Stomach (tissue), 8 donors: ENCODE measurements at regions not wholly inside any gene's neighbourhood (a gene's known extent, or its start where the extent isn't known, plus 50 kb on each side); places are given as distances from the start of the nearest gene placed in this dataset.

Experiments
- DNase-seq, 2 donors: peaks; one replicate each; pipeline versions ENCODE4 v3.0.0 to v3.0.0-alpha.2; 2013 to 2019
- H3K27ac ChIP-seq, 5 donors: fragments of 200-600 bp in 4 of 5; sonication (generic) in 4 of 5; one replicate each; pipeline ENCODE4 v1.5.1; 2013 to 2019; ENCODE audit warnings: mild to moderate bottlenecking in 1 of 5, moderate library complexity in 1 of 5
- H3K27me3 ChIP-seq, 3 donors: fragments of 200-600 bp; sonication (generic); one replicate each; pipeline ENCODE4 v1.5.1; 2017 to 2019; ENCODE audit warnings: mixed run types in 1 of 3
- H3K36me3 ChIP-seq, 4 donors: fragments of 200-600 bp; sonication (generic); 1 replicate in 3 of 4; 2 replicates in 1 of 4; pipeline ENCODE4 v1.5.1; 2016 to 2019
- H3K4me1 ChIP-seq, 4 donors: fragments of 200-600 bp; sonication (generic); one replicate each; pipeline ENCODE4 v1.5.1; 2016 to 2019
- H3K4me3 ChIP-seq, 4 donors: fragments of 200-600 bp; sonication (generic) in 3 of 4; one replicate each; pipeline ENCODE4 v1.5.1; 2016 to 2019; ENCODE audit warnings: mild to moderate bottlenecking in 1 of 4
- H3K9me3 ChIP-seq, 4 donors: fragments of 200-600 bp; sonication (generic); one replicate each; pipeline ENCODE4 v1.5.1; 2016 to 2019
- EP300 ChIP-seq: sonication (generic); formaldehyde crosslinking; IDR thresholded peaks from one replicate; pipeline ENCODE4 v1.6.1; 2017; ENCODE audit warnings: antibody characterized with exemption
- POLR2A ChIP-seq, 4 donors: fragments of 450-650 bp; IDR thresholded peaks; one replicate each; pipeline ENCODE4 v1.6.1; 2016; ENCODE audit warnings: antibody characterized with exemption in 4 of 4, control low read depth in 2 of 4, mild to moderate bottlenecking in 1 of 4, moderate library complexity in 1 of 4
- POLR2AphosphoS5 ChIP-seq, 3 donors: sonication (generic); formaldehyde crosslinking; IDR thresholded peaks; one replicate each; pipeline ENCODE4 v1.6.1; 2016; ENCODE audit warnings: antibody characterized with exemption in 3 of 3
- WGBS, 5 donors: extraction: QIAGEN DNeasy Blood & Tissue Kit in 3 of 5; methylation state at CpG; one replicate each; pipeline versions ENCODE4 v1.1.5 to v1.1.7; 2013 to 2018; 5-methylcytosine and 5-hydroxymethylcytosine counted together
- intact Hi-C: fragments of 100-400 bp; cut with DNase I; formaldehyde crosslinking; loops from one replicate; pipeline ENCODE4 v1.15.1; 2023; ENCODE audit warnings: low total_unique reads
- TF ChIP-seq, protein P1 (sequence below), 7 experiments: fragments of 450-650 bp in 4 of 7; fragments of 200-600 bp in 3 of 7; sonication (generic) in 3 of 7; IDR thresholded peaks; one replicate each; pipeline ENCODE4 v1.5.1; 2016 to 2019; ENCODE audit warnings: antibody characterized with exemption in 7 of 7, control low read depth in 2 of 7, mild to moderate bottlenecking in 1 of 7
- donor health status: healthy with polysubstance abuse.
- donor health status: Bipolar disorder and iron deficiency.
- donor health status: healthy.

DNA sequence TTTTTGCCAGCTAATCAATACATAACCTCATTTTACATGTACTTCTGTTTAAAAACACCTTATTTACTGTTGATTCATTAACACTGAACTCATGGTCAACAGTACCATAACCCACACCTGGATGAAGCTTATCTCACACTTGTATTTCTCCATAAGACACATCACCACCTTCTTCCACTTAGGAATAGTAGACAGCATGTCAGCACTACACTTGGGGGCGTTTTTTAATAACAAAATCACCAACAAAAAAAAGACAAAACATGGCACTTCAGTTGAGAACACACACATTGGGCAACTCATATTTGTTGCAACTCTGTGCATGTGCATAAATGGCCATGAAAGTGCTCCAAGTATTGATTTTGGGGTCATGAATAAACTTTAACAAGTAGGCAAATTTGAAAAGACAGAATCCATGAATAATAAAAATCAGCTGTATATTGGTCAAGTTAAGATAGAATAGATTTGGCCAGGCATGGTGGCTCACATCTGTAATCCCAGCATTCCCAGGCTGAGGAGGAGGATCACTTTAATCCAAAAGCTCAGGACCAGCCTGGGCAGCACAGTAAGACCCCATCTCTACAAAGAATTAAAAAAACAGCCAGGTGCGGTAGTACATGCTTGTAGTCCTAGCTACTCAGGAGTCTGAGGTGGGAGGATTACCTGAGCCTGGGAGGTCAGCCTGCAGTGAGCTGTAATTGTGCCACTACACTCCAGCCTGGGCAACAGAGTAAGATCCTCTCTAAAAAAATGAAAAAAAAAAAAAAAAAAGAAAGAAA, 84.4 kb upstream of the SRD5A2 start:
- 66 to 88% (median 83%) methylated on average over 2 of the region's 2 CpGs for WGBS, 5 donors
- Histone ChIP-seq H3K4me3 (no peak overlapping the region), H3K36me3 (no peaks in the 10 kb centered on the region), H3K4me1 (no peaks in the 10 kb centered on the region), H3K27me3 (no peaks in the 10 kb centered on the region), H3K27ac (no peak overlapping the region), H3K9me3 (no peaks in the 10 kb centered on the region)
- intact Hi-C loops, result no loop called here
- DNase-seq, result no peak
- TF ChIP-seq POLR2A (IDR thresholded peaks at IDR 0.05), result no peak
- no peak for TF ChIP-seq EP300
- TF ChIP-seq POLR2AphosphoS5 (IDR thresholded peaks at IDR 0.05), result no peak
- TF ChIP-seq, protein P1, sequence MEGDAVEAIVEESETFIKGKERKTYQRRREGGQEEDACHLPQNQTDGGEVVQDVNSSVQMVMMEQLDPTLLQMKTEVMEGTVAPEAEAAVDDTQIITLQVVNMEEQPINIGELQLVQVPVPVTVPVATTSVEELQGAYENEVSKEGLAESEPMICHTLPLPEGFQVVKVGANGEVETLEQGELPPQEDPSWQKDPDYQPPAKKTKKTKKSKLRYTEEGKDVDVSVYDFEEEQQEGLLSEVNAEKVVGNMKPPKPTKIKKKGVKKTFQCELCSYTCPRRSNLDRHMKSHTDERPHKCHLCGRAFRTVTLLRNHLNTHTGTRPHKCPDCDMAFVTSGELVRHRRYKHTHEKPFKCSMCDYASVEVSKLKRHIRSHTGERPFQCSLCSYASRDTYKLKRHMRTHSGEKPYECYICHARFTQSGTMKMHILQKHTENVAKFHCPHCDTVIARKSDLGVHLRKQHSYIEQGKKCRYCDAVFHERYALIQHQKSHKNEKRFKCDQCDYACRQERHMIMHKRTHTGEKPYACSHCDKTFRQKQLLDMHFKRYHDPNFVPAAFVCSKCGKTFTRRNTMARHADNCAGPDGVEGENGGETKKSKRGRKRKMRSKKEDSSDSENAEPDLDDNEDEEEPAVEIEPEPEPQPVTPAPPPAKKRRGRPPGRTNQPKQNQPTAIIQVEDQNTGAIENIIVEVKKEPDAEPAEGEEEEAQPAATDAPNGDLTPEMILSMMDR (IDR thresholded peaks at IDR 0.05), result no peak

DNA sequence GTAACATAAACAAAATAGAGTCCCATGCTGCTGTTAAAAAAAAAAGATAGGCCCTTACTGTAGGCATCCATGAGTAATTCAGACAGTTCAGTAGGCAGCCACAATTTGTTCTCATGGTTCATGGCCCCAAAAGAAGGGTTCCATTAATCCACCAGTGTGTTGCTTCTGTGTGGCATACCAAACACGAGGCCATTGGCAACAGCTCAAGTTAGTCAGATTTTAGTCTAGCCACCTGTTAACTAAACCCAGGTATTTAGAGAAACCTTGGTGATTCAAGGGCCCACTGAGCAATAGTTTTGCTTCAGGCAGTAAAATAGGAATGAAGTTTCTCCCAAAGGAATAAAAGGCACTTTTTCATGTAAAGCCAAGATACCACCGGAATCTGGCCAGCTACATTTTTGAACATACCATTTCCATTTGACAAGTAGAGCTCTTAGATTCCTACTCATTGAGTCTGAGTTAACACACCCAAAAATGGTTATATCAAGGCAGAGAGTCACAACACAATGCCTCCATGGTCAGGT, 80.1 kb upstream of the SRD5A2 start:
- Histone ChIP-seq H3K4me1 (no peaks in the 10 kb centered on the region), H3K4me3 (no peak overlapping the region), H3K27me3 (no peaks in the 10 kb centered on the region), H3K27ac (no peak overlapping the region), H3K36me3 (no peaks in the 10 kb centered on the region), H3K9me3 (no peaks in the 10 kb centered on the region)
- 59 to 77% (median 75%) methylated on average over 2 of the region's 2 CpGs for WGBS, 5 donors
- TF ChIP-seq POLR2AphosphoS5 (IDR thresholded peaks at IDR 0.05) (no peak), EP300 (no peak), POLR2A (IDR thresholded peaks at IDR 0.05) (no peak)
- TF ChIP-seq, protein P1 (IDR thresholded peaks at IDR 0.05), result no peak
- intact Hi-C loops, result no loop called here
- no peak for DNase-seq

DNA sequence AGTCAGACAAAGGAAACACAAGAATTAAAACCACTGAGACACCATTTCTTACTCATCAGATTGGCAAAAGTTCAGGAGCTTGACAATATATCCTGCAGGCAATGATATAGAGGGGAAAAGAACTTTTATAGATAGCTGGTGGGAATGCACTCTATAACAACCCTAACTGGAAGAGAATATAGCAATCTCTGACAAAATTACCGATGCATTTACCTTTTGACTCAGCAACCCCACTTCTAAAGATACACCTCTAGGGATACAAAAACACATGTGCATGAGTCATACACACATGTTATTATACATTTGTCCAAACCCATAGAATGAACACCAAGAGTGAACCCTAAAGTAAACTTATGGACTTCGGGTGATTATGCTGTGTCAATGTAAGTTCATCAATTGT, 79.4 kb upstream of the SRD5A2 start:
- WGBS, 5 donors, result 76 to 89% (median 82%) methylated on average over 2 of the region's 2 CpGs
- TF ChIP-seq POLR2AphosphoS5 (IDR thresholded peaks at IDR 0.05) (no peak), EP300 (no peak), POLR2A (IDR thresholded peaks at IDR 0.05) (no peak)
- TF ChIP-seq, protein P1 (IDR thresholded peaks at IDR 0.05), result no peak
- no peaks in the 10 kb centered on the region for H3K27me3 ChIP-seq
- no peaks in the 10 kb centered on the region for H3K9me3 ChIP-seq
- no peaks in the 10 kb centered on the region for H3K36me3 ChIP-seq
- H3K27ac ChIP-seq, result no peak overlapping the region
- intact Hi-C loops, result no loop called here
- no peaks in the 10 kb centered on the region for H3K4me1 ChIP-seq
- H3K4me3 ChIP-seq, result no peak overlapping the region
- no peak for DNase-seq

DNA sequence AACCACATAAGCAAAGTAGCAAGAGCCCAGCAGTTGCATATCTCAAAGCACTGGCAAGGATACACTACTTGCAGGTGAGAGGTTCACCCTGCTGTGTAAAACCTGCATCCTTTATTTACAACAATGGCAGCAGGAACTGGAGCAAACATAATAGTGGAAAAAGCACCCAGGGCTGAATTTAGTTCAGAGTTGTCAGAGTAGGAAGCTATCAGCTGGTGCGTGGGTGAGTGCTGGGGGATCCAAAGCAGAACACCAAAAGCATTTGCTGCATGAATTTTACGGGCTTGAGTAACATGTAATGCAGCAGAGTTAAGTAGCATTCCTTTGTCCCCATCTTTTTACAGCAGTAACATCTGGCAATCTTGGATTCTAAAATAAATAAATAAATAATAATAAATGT, 73.5 kb upstream of the SRD5A2 start:
- DNase-seq, result no peak
- no peaks in the 10 kb centered on the region for H3K27me3 ChIP-seq
- no peak overlapping the region for H3K27ac ChIP-seq
- WGBS, 5 donors, result 44 to 75% (median 61%) methylated on average over 2 of the region's 2 CpGs
- H3K9me3 ChIP-seq, result no peaks in the 10 kb centered on the region
- intact Hi-C loops, result no loop called here
- TF ChIP-seq, protein P1 (IDR thresholded peaks at IDR 0.05), result no peak
- TF ChIP-seq POLR2AphosphoS5 (IDR thresholded peaks at IDR 0.05) (no peak), EP300 (no peak), POLR2A (IDR thresholded peaks at IDR 0.05) (no peak)
- no peak overlapping the region for H3K4me3 ChIP-seq
- H3K36me3 ChIP-seq, result no peaks in the 10 kb centered on the region
- no peaks in the 10 kb centered on the region for H3K4me1 ChIP-seq
